Activated T-cell treated with anti-CD3 and anti-CD28 coated beads for 24 hours (primary cell): ENCODE measurements at regions not wholly inside any gene's neighbourhood (a gene's known extent, or its start where the extent isn't known, plus 50 kb on each side); places are given as distances from the start of the nearest gene placed in this dataset.
"Not testable (repeated sequence)": the region's sequence is repeated elsewhere in the genome, so short reads cannot be mapped to it uniquely, and the experiment has no call there.

ENCODE experiments used
- DNase-seq: peaks from one replicate; pipeline ENCODE4 v3.0.0-alpha.2; 2020; ENCODE audit warnings: low read depth

DNA sequence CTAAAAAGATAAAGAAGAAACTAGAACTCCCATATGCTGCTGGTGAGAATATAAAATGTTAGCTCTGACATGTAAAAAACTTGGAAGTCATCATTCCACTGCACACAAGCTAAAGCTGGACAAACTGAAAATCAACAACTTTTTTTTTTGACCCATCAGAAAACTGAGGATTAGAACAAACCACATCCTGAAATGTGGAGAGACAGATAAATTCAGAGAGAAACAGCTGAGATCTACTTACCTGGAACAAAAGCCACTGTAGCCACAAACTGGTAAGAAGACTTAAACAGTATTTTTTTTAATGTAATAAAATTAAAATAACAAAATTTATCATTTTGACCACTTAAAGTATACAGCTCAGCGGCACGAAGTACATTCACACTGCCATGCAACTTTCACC lies 408.5 kb upstream of the RGS17 start:
- DNase-seq, result no peak

DNA sequence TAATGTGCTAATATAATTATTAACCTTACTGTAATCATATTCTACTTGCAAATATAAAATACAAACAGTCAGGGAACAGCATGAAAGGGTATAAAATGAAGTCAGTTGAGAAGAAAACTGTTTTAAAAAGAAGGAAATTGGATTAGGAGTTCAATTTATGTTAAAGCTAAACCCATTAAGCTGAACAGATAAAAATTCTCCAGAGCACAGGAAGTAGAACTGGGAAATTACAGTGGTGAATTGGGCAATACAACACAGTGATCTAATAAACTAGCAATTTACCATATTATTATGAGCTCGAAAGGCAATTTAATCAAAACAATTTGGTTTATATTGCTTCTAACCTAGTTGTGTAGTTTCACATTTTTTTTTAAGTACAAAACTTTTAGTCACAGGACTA lies 407.4 kb upstream of the RGS17 start:
- DNase-seq, result no peak

DNA sequence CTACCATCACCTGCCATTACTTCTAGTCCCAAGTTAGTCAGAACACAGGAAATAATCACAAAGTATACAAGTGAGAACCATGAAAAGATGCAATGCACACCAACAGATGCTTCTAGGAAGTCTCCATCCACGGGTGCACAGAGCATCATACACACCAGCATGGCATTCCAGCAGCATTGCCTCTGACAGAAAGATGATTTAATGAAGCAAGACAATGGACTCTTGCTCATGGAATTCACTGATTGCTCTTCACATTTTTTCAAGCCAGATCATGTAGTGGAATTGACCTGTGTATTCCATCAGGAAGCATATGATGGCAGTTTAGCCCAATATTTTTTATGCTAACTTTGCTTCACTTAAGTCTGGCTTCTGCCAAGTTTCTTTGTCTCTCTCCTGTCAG lies 406.3 kb upstream of the RGS17 start:
- DNase-seq, result no peak

DNA sequence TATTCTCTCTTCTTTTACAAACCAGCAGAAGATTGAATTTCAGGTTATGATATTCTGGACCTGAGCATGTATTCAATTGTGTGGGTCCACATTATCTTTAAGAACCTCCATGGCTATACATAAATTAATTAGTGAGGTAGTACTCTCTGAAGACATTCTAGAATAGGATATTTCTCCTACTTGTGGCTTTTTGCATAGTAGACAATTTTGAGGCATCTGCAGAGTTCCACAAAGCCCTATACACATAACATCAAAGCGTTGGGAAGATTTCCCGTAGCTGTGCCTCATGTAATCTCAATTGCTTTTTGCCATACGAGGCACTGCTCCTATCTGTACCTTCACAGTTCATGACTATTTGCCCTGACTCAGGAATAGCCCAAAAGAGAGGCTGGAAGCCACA lies 395.4 kb upstream of the RGS17 start:
- DNase-seq, result no peak

DNA sequence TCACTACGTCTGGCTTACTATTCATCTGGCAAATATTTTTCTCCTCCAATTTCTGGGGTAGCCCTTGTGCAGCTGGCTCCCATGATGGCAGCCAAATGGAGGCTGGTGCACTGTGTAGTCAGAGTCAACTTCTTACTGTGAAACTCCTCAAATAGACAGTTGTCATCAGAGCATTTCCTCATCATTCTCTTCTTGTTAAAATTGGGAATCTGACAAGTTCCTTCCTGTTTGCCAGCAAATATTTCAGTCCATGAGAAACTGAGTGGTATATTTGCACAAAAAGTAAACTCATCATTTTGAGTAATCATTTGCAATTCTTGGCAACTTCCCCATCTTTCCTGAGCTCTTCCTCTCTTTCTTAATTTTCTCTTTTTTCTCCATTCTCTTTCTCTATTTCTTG lies 394.9 kb upstream of the RGS17 start:
- DNase-seq, result no peak

DNA sequence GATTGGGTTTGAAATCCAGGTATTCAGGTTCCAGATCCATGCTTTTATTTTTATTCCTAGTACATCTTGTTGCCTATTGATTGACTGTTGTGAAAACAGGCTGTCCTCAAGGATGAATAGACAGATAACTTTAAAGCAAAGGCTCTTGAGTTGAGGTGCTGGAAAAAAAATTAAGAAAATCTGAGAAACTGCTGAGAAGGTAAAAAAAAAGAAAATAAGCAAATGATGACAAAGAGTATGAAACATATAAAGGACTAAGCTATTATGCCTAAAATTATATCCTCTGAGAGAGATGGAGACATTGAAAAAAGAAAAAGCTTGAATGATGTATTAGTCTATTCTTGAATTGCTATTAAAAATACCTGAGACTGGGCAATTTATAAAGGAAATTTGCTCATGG lies 392.3 kb upstream of the RGS17 start:
- DNase-seq, result no peak

DNA sequence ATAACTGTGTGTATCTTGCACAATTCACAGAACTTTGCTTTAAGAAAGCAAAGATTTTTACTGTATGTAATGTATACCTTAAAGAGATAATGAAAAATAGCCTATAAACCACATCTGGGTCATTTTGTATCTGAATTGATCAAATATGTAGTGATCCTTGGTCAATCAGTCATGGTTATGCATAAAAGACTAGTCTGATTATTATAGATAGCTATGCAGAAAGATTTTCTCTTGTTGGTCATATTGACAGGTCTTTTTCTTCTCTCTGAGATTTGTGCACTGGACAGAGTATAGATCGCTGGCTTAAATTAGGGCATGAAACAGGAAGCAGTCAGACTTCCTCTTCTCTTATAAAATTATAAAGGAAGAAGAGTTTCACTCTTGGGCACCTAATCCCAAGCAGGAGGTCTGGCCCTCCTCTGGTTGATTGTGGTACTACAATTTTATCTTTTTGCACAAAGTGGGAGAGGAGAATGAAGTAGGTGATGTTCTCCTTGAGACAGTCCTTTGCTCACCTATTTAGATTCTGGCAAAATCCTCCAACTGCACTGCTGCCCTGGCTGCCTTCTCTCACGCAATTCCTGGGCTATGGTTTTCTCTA lies 380.9 kb upstream of the RGS17 start:
- no peak for DNase-seq

DNA sequence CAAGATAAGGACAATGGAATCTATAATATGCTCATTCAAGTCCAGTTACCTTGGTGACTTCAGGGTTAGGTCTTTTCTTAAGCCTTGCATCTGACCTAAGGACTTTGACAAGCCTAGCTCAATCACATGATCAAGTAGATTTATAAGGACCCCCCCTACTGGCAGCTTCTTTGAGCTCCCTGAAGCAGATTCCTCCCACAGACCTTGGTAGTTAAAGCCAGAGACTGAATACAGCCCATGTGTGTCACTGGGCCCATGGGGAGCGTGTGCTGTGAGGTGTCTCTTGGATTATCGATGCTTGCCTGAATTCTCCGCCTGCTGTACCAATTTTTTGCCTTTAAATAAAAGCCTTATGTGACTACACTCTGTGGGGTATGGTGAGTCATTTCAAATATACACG lies 372.7 kb upstream of the RGS17 start:
- DNase-seq, result no peak

DNA sequence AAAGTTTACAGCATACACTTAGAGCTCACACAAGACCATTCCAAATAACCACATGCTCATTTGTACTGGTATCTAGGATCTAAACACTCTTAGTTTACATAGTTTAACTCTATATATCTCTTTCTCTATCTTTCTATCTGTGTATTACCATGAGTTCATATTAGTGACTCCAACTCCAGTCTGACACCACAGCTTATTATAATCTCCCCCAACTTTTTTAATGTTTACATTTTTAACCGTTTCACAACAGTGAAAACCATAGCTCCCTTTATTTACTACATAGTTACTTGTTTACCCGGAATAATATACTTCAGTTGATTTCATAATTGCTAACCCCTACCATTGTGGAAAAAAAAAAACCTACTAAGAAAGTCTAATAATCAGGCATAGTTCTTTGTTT lies 362.4 kb upstream of the RGS17 start:
- no peak for DNase-seq

DNA sequence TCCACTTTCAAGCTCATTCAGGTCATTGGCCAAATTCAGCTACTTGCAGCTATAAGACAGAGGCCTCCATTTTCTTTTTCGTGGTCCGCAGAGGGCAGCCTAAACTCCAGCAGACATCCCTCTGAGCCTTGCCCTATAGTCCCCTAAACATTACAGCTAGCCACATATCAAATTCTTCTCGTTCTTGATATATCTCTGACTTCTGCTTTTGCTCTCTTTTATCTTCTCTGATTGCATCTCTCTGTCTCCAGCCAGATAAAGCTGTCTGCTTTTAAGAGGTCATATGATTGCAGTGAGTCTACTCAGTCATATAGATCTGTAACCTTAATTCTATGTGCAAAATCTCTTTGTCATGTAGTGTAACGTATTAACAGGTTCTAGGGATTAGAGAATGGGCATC lies 358.4 kb upstream of the RGS17 start:
- no peak for DNase-seq

DNA sequence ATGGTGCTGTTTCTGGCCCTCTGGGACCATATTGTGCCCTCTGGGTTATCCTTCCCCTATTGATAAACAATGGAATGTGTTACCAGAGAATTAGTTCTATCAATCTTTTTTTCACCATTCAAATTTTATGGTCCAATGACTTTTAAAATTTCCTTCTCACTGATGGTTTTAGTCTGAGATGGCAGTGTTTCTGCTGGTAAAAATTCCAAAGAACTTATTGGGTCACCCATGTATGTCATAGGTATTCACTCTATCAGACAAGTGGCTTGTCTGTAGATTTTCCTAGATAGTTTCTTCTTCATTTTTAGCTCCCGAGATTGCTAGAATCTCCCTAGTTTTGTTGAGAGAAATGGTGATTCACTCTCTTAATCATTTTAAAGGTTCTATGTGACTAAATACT lies 357.2 kb upstream of the RGS17 start:
- DNase-seq, result no peak

DNA sequence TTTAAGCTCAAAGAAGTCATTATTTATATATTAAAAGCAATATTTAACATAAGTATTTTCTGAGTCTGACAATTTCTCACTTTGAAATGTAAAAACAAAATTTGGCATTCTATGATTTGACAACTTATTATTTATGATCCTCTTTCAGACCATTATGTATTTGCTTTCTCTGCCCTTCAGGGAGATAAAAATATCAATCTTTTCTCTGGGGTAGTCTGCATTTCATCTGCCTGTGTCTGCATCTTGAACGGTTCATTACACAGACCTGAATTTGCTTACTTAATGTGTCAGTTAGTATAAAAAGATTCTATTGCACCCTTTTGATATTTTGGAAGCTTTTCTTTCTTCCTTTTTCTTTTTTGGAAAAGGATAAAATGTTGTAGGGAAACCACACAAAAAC lies 354.0 kb upstream of the RGS17 start:
- no peak for DNase-seq

DNA sequence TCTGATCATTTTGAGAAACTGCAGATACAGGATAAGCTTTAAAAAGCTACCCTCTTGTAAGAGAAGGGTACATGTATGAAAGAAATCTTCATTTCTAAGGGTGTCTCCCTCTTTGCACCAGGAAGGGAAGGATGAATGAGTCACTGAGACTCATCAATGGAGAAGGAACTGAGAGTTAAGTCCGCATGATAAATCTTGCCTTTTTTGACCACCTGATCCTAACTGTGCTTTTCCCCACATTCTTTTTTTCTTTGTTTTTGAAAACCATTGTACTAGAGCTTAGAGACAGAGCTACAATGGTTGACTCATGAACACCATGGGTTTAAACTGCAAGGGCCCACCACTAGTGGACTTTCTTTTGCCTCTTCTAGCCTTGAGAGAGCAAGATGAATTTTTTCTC lies 353.0 kb upstream of the RGS17 start:
- DNase-seq, result no peak

DNA sequence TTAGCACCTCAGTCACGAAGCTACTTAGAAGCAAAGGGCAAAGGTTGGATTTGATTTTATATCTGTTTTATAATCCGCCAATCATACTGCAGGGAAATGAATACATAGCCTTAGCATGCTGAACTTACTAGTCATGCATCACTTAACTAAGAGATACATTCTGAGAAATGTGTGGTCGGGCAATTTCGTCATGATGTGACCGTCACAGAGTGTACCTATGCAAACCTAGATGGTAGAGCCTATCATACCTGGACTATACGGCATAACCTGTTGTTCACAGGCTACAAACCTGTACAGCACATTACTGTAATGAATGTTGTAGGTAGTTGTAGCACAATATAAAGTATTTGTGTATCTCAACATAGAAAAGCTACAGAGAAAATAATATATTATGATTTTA lies 345.2 kb upstream of the RGS17 start:
- DNase-seq, result no peak

DNA sequence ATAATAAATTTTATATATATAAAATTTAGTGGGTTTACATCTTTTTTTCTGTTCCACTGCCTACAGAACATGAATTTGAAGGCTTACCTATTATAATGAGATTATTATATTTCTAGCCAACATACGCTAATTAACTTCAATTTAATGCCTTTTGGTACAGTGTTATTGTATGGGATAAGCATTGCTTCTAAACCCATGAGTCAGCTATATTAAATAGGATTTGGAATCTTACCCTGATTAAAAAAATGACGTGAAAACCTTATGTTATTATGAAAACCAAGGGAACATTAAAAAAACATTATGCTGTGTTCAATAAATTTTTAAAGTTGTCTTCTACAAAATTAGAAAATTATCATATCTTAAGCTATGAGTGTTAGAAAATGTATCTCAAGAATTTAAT lies 334.0 kb upstream of the RGS17 start:
- DNase-seq, result no peak

DNA sequence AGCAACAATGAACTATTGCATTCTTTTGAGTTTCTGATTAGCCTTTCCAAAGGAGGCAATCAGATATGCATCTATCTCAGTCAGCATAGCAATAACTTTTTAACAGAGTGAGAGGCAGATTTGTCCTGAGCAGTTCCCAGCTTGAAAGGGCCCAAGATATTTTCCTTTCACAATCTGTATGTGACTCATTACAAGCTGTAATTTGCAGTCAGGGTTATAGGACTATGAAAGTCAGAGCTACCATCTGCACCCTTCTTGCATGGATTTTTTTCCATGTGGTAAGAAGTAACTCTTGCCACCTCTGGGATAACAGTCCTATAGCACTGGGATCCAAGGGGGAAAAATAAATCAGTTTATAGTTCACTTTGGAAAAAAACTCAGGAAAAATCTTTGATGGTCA lies 318.2 kb upstream of the RGS17 start:
- DNase-seq, result no peak

DNA sequence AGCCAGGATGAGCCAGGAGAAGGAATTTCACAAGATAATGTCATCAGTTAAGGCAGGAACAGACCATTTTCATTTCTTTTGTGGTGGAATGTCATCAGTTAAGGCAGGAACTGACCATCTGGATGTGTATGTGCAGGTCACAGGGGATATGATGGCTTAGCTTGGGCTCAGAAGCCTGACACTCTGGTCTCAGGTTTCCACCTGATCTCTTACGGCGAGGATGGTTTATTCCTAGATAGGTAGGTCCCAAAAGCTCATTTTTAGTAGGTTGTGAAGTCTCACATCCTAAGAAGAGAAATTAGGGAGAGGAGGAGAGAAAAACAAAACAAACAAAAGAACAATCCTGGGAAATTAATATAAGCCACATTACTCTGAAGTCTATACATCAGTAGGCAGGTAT lies 311.7 kb upstream of the RGS17 start:
- DNase-seq, result not testable (repeated sequence)

DNA sequence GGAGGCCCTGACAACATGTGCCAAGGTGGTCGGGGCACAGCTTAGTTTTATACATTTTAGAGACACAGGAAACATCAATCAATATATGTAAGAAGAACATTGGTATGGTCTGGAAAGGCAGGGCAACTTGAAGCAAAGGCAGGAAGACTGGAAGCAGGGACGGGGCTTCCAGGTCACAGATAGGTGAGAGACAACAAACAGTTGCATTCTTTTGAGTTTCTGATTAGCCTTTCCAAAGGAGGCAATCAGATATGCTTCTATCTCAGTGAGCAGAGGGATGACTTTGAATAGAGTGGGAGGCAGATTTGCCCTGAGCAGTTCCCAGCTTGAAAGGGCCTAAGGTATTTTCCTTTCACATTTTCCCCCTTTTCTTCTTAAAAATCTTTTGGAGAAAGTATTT lies 311.0 kb upstream of the RGS17 start:
- DNase-seq, result no peak

DNA sequence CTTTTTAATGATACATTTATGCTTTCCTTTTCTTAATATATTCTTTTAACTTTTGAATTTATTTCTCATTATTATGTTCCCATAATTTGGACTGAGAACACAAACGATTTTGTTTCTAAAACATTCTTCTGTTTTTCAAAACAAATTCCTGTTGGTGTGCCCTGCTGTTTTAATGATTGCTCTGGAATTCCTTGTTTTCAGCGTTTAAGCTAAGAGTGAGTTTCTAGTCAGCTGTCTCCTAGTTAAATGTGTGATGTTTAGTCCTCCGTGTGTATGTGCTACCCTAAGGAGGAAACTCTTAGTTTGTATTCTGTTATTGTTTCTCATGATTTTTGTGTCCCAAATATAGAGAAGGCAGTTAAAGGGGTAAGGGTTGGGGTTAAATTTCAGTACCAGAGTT lies 306.1 kb upstream of the RGS17 start:
- DNase-seq, result no peak

DNA sequence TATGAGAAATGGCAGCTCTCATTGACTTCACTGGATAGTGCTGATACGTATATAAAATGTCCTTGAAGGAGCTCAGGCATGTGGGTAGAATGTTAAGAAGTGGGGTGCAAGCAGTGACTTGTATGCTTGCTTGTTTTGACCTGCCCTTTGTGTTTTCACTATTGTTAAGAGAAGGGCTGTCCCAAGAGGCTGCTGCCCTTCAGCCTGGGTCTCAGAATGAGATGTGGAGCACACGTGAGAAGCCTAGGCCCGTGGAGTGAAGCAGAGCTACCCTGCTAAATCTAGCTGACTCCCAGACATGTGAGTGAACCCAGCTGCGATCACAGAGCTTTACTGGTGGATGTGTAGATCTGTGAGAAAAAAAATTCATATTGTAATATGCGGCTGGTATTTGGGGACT lies 305.3 kb upstream of the RGS17 start:
- DNase-seq, result no peak

DNA sequence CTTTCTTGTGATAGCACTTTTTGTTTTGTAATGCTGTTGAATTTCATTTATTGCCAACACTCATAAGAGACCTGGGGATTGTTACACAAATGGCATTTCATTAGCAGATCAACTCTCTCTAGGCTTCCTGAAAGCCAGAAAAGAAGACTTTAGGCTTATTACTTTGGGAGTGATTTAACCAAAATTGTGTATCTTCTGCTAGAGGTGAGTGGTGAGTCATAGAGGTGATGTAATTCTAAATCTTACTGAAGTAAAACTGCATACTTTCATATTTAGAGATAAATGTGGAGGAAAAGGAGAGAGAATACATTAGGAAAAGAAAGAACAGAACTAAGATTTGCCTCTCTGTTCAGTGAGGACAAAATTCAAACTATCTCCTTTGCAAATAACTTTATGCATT lies 304.7 kb upstream of the RGS17 start:
- DNase-seq, result no peak

DNA sequence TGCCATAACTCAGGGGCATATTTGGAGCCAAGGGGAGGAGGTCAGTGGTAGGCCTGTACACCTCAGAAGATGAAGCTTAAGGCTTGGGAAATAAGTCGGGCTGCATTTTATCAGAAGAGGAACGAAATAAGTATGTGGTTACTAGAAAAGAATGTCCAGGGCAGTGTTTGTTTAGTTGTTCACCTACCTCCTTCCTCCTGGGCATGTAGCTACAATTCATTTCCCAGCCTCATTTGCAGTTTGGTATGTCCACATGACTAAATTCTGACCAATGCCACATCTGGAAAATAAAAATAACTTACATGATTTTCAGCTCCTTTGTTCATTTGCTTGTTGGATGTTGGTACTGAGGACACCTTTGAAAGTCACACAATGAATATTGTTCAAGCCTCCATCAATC lies 294.5 kb upstream of the RGS17 start:
- no peak for DNase-seq

DNA sequence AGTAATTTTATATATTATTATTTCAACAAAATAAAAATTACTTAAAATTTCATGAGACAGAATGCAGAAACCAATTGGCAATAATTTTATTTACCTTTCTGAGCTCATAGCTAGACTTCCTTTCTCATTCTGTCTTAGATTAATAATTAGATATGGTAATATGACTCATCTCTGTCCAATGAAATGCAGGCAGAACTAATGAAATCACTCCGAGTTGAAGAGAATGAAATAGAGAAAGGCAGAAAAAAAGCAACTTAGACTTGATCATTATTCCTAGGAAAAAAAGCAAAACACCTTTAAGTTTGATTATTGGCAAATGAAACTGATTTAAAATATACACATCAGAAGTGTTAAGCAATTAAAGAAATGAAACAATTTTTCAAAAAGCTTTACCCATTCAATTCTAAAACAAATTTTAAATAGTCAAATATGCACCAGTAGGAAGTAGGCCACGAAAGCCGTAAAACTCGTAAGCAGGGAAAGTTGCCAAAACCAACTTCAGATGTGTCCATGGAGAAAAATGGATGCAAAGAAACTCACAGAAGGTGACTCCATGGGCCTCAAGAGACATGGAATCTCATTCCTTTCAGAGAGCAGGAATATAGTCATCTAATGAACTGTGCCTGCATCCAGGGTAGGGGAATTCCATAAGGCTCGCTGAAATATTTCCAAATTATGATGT lies 293.8 kb upstream of the RGS17 start:
- no peak for DNase-seq

DNA sequence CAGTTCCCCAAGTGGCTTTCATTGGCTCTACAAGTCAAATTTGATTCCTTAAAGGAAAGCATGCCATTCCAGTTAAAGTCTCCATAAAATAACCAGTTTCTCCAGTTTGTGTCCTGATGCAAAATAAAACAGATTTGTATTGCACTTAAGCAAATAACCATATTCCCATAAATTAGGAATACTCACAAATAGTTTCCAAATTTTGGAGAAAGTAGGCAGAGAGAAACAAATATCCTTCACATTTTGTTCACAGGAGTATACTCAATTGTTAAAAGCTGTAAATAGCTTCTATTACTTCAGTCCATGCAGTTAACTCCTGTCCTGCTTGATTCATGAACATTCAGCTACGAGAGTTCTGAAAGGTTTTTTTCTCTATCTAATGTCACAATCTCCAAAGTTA lies 281.4 kb upstream of the RGS17 start:
- DNase-seq, result no peak
